Nephron progenitor cell (in vitro differentiated cells): ENCODE measurements at regions not wholly inside any gene's neighbourhood (a gene's known extent, or its start where the extent isn't known, plus 50 kb on each side); places are given as distances from the start of the nearest gene placed in this dataset.

Experiments used
- DNase-seq: peaks from one replicate; pipeline ENCODE4 v3.0.0; 2021
- H3K27ac Mint-ChIP-seq: 2 replicates; pipeline ENCODE4 v1.8.0; 2021; ENCODE audit warnings: mild to moderate bottlenecking, moderate library complexity, mixed read lengths
- H3K27me3 Mint-ChIP-seq: 2 replicates; pipeline ENCODE4 v1.8.0; 2021; ENCODE audit warnings: mild to moderate bottlenecking, low read depth, mixed read lengths; ENCODE audit not compliant: poor library complexity
- H3K36me3 Mint-ChIP-seq: 2 replicates; pipeline ENCODE4 v1.8.0; 2021; ENCODE audit warnings: low read depth, mixed read lengths
- H3K4me1 Mint-ChIP-seq: 2 replicates; pipeline ENCODE4 v1.8.0; 2021; ENCODE audit warnings: mixed read lengths
- H3K4me3 Mint-ChIP-seq: 2 replicates; pipeline ENCODE4 v1.8.0; 2021; ENCODE audit warnings: mild to moderate bottlenecking, moderate library complexity, mixed read lengths
- H3K9me3 Mint-ChIP-seq: 2 replicates; pipeline ENCODE4 v1.8.0; 2021; ENCODE audit warnings: mild to moderate bottlenecking, moderate library complexity, mixed read lengths
- TF ChIP-seq, protein P1 (sequence below): fragments of 200-600 bp; sonication (generic); IDR thresholded peaks from 2 replicates; pipeline ENCODE4 v1.5.0; 2021; ENCODE audit warnings: antibody characterized with exemption

- no peaks in the 10 kb centered on the region for H3K36me3 Mint-ChIP-seq
- H3K27me3 Mint-ChIP-seq, result peaks cover 3% of the 10 kb centered on the region
- DNase-seq, result no peak
- peaks cover 5% of the 10 kb centered on the region for H3K4me1 Mint-ChIP-seq
- TF ChIP-seq, protein P1, sequence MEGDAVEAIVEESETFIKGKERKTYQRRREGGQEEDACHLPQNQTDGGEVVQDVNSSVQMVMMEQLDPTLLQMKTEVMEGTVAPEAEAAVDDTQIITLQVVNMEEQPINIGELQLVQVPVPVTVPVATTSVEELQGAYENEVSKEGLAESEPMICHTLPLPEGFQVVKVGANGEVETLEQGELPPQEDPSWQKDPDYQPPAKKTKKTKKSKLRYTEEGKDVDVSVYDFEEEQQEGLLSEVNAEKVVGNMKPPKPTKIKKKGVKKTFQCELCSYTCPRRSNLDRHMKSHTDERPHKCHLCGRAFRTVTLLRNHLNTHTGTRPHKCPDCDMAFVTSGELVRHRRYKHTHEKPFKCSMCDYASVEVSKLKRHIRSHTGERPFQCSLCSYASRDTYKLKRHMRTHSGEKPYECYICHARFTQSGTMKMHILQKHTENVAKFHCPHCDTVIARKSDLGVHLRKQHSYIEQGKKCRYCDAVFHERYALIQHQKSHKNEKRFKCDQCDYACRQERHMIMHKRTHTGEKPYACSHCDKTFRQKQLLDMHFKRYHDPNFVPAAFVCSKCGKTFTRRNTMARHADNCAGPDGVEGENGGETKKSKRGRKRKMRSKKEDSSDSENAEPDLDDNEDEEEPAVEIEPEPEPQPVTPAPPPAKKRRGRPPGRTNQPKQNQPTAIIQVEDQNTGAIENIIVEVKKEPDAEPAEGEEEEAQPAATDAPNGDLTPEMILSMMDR, result no peak
- no peak overlapping the region for H3K4me3 Mint-ChIP-seq
- H3K27ac Mint-ChIP-seq, result no peak overlapping the region
- no peaks in the 10 kb centered on the region for H3K9me3 Mint-ChIP-seq
Observed at GRCh38 chr1:221347706-221348105, 394.2 kb downstream of the DUSP10 start.

- Mint-ChIP-seq H3K9me3 (peaks cover 17% of the 10 kb centered on the region), H3K27ac (no peak overlapping the region), H3K4me1 (peaks cover 5% of the 10 kb centered on the region), H3K4me3 (no peak overlapping the region), H3K27me3 (peaks cover 3% of the 10 kb centered on the region), H3K36me3 (no peaks in the 10 kb centered on the region)
- DNase-seq, result no peak
- TF ChIP-seq, protein P1, result no peak
Observed at GRCh38 chr1:221350091-221350490, 391.8 kb downstream of the DUSP10 start.

- Mint-ChIP-seq H3K9me3 (peaks cover 35% of the 10 kb centered on the region), H3K27ac (no peak overlapping the region), H3K27me3 (no peaks in the 10 kb centered on the region), H3K4me1 (no peaks in the 10 kb centered on the region), H3K4me3 (no peak overlapping the region), H3K36me3 (peaks cover 5% of the 10 kb centered on the region)
- no peak for DNase-seq
- TF ChIP-seq, protein P1, result no peak
Observed at GRCh38 chr1:221356693-221357092, 385.2 kb downstream of the DUSP10 start.

DNA sequence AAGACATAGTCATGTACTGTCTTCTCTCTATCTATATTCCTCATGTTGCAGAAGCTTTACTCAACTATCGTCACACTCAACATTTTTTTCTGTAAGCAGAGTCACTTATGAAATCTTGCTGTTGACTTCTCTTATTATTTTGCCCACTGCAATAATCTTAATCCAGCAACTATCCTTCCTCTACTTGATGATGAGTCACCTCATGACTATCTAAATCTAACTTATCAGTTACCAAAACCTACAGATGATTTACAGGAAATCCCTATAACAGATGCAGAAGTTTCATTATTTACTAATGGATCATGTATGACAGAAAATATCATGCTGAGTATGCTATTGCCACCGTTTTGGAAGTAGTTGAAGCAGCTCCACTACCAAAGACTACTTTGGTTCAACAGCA lies 378.9 kb downstream of the DUSP10 start:
- peaks cover 4% of the 10 kb centered on the region for H3K27me3 Mint-ChIP-seq
- no peak for DNase-seq

GRCh38 chr1:221366495-221367110 lies 375.3 kb downstream of the DUSP10 start:
- Mint-ChIP-seq H3K4me3 (no peak overlapping the region), H3K27me3 (peaks cover 4% of the 10 kb centered on the region), H3K9me3 (peaks cover 38% of the 10 kb centered on the region), H3K27ac (no peak overlapping the region), H3K36me3 (peaks cover 20% of the 10 kb centered on the region), H3K4me1 (peaks cover 7% of the 10 kb centered on the region)
- no peak for DNase-seq
- TF ChIP-seq, protein P1, result no peak

More for the DNA sequence above, 378.9 kb downstream of the DUSP10 start:
- Mint-ChIP-seq H3K36me3 (peaks cover 13% of the 10 kb centered on the region), H3K27ac (no peak overlapping the region), H3K4me1 (no peaks in the 10 kb centered on the region), H3K4me3 (no peak overlapping the region), H3K9me3 (peaks cover 27% of the 10 kb centered on the region)
- TF ChIP-seq, protein P1, result no peak

GRCh38 chr1:221371705-221372104 lies 370.2 kb downstream of the DUSP10 start:
- Mint-ChIP-seq H3K4me3 (no peak overlapping the region), H3K36me3 (peaks cover 8% of the 10 kb centered on the region), H3K9me3 (peaks cover 11% of the 10 kb centered on the region), H3K27ac (no peak overlapping the region), H3K27me3 (peaks cover 5% of the 10 kb centered on the region), H3K4me1 (peaks cover 27% of the 10 kb centered on the region)
- TF ChIP-seq, protein P1, result no peak
- no peak for DNase-seq
